ENCODE measurements at regions not wholly inside any gene's neighbourhood (a gene's known extent, or its start where the extent isn't known, plus 50 kb on each side); places are given as distances from the start of the nearest gene placed in this dataset.

DNA sequence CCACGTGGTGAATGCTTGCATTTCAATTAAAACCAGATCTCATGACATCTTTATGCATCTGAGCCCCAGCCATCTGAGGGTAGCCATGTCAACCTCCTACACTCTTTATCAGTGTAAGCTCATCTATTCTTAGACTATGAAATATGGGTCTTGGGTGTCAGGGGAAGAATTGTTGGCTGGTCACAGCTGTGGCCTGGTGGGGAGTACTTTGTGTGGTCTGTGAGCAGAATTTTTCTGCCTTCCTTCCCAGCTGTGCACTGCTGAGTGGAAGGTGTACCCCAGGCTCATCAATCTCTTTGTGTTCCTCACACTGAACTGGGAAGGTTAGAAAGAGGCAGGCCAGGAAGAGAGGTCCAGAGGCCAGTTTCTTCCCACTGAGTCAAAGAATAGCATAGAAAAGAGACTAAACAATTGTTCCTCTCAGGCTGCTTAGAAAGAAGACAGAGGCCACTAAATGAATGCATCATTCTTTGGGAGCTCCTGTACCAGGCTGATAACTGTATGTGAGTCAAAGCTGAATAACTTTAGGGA is 202.7 kb upstream of the RGMB start:
- H4K8ac ChIP-seq (ENCODE audit: low read depth, low read length): no peak overlapping the region
- H3K4ac ChIP-seq (ENCODE audit: low read depth, low read length): no peak overlapping the region
- H3K4me2 ChIP-seq (ENCODE audit: low read length): no peak overlapping the region
- no peak overlapping the region for H2BK120ac ChIP-seq (ENCODE audit: insufficient read depth, low read length, poor library complexity)
- no peaks in the 10 kb centered on the region for H3K4me1 ChIP-seq (ENCODE audit: control insufficient read depth in 1 of 2, insufficient read depth in 2 of 2, low read length in 2 of 2)
- H2BK12ac ChIP-seq (ENCODE audit: low read length): no peak overlapping the region
- no peak overlapping the region for H2BK5ac ChIP-seq (ENCODE audit: low read depth, low read length, poor library complexity)
- H3K9ac ChIP-seq (ENCODE audit: low read length): no peak overlapping the region
- H3K14ac ChIP-seq (ENCODE audit: low read length): no peak overlapping the region
- H3K79me2 ChIP-seq (ENCODE audit: control insufficient read depth, insufficient read depth, low read length, poor library complexity): no peaks in the 10 kb centered on the region
- no peaks in the 10 kb centered on the region for H3K36me3 ChIP-seq (ENCODE audit: control insufficient read depth in 1 of 2, insufficient read depth in 2 of 2, low read length in 2 of 2)
- H4K12ac ChIP-seq (ENCODE audit: low read depth, low read length): no peak overlapping the region
- H4K91ac ChIP-seq (ENCODE audit: low read depth, low read length): no peak overlapping the region
- no peak overlapping the region for H3K18ac ChIP-seq (ENCODE audit: low read length)
- H3K9me3 ChIP-seq (ENCODE audit: insufficient read depth, low read depth, low read length): no peaks in the 10 kb centered on the region
- H3K23ac ChIP-seq (ENCODE audit: low read length): no peak overlapping the region
- no CpG with 5 or more reads among the region's 1 CpG for WGBS (ENCODE audit: extremely low coverage, insufficient coverage, insufficient read length)
- no peaks in the 10 kb centered on the region for H3K79me1 ChIP-seq (ENCODE audit: low read length)
- no peaks in the 10 kb centered on the region for H3K27me3 ChIP-seq (ENCODE audit: insufficient read depth, low read length)
- no peak overlapping the region for H3K27ac ChIP-seq (ENCODE audit: low read depth, low read length)
- no peak overlapping the region for H3K4me3 ChIP-seq (ENCODE audit: low read depth, low read length)
- H2AK5ac ChIP-seq (ENCODE audit: low read length): no peak overlapping the region
- no peak for DNase-seq
- H2AFZ ChIP-seq (ENCODE audit: insufficient read depth, low read length, poor library complexity): no peak overlapping the region

DNA sequence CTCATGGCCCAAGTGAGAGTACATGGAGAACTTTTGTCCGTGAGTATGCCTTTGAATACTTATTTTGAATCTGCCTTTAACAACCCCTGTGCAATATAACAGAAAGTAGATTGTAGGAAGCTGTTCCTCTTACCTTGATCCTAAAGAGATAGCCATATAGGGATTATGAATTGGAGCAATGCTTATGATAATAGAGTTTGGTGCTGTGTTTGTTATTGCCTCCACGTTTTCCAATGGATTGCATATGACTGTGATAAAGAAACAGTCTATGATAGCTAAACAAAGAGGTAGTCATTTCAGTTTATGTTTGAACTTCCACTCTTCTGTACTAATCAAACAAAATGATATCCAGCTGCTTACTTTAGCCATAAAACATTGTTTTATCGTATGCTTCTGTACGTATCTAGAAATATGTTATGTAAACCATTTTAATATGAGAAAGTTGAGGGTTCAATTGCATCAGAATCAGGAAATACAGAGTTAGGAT is 199.6 kb upstream of the RGMB start:
- H2BK12ac ChIP-seq (ENCODE audit: low read length): no peak overlapping the region
- H3K4ac ChIP-seq (ENCODE audit: low read depth, low read length): no peak overlapping the region
- no peaks in the 10 kb centered on the region for H3K27me3 ChIP-seq (ENCODE audit: insufficient read depth, low read length)
- H4K91ac ChIP-seq (ENCODE audit: low read depth, low read length): no peak overlapping the region
- no CpG with 5 or more reads among the region's 4 CpGs for WGBS (ENCODE audit: extremely low coverage, insufficient coverage, insufficient read length)
- H3K79me1 ChIP-seq (ENCODE audit: low read length): no peaks in the 10 kb centered on the region
- H3K9me3 ChIP-seq (ENCODE audit: insufficient read depth, low read depth, low read length): no peaks in the 10 kb centered on the region
- no peak overlapping the region for H3K23ac ChIP-seq (ENCODE audit: low read length)
- no peak overlapping the region for H2BK5ac ChIP-seq (ENCODE audit: low read depth, low read length, poor library complexity)
- no peak overlapping the region for H4K8ac ChIP-seq (ENCODE audit: low read depth, low read length)
- DNase-seq: no peak
- no peak overlapping the region for H2AK5ac ChIP-seq (ENCODE audit: low read length)
- no peak overlapping the region for H2BK120ac ChIP-seq (ENCODE audit: insufficient read depth, low read length, poor library complexity)
- no peak overlapping the region for H3K4me3 ChIP-seq (ENCODE audit: low read depth, low read length)
- no peak overlapping the region for H3K27ac ChIP-seq (ENCODE audit: low read depth, low read length)
- H3K36me3 ChIP-seq (ENCODE audit: control insufficient read depth in 1 of 2, insufficient read depth in 2 of 2, low read length in 2 of 2): no peaks in the 10 kb centered on the region
- no peaks in the 10 kb centered on the region for H3K79me2 ChIP-seq (ENCODE audit: control insufficient read depth, insufficient read depth, low read length, poor library complexity)
- no peak overlapping the region for H2AFZ ChIP-seq (ENCODE audit: insufficient read depth, low read length, poor library complexity)
- H3K4me1 ChIP-seq (ENCODE audit: control insufficient read depth in 1 of 2, insufficient read depth in 2 of 2, low read length in 2 of 2): no peaks in the 10 kb centered on the region
- H4K12ac ChIP-seq (ENCODE audit: low read depth, low read length): no peak overlapping the region
- no peak overlapping the region for H3K9ac ChIP-seq (ENCODE audit: low read length)
- no peak overlapping the region for H3K4me2 ChIP-seq (ENCODE audit: low read length)
- no peak overlapping the region for H3K18ac ChIP-seq (ENCODE audit: low read length)
- no peak overlapping the region for H3K14ac ChIP-seq (ENCODE audit: low read length)

DNA sequence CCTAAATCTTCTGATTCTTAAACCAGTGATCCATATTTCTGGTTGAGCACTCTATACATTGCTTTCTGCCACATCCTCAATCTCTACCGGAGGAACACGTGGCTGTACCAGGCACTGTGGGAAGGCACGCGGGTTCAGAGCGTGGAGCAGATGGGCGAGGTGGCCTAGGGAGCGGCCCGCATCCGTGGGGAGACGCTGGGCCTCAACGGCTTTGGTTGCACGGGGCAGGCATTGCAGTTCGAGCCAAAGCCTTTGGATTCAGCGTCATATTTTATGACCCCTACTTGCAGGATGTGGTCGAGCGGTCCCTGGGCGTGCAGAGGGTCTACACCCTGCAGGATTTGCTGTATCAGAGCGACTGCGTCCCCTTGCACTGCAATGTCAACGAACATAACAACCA is 197.2 kb upstream of the RGMB start:
- DNase-seq: no peak
- Histone ChIP-seq H3K27ac (ENCODE audit: low read depth, low read length) (no peak overlapping the region), H3K9me3 (ENCODE audit: insufficient read depth, low read depth, low read length) (no peaks in the 10 kb centered on the region), H3K9ac (ENCODE audit: low read length) (no peak overlapping the region), H3K36me3 (ENCODE audit: control insufficient read depth in 1 of 2, insufficient read depth in 2 of 2, low read length in 2 of 2) (no peaks in the 10 kb centered on the region), H3K4ac (ENCODE audit: low read depth, low read length) (no peak overlapping the region), H3K4me1 (ENCODE audit: control insufficient read depth in 1 of 2, insufficient read depth in 2 of 2, low read length in 2 of 2) (no peaks in the 10 kb centered on the region), H2AFZ (ENCODE audit: insufficient read depth, low read length, poor library complexity) (no peak overlapping the region), H4K12ac (ENCODE audit: low read depth, low read length) (no peak overlapping the region), H3K27me3 (ENCODE audit: insufficient read depth, low read length) (no peaks in the 10 kb centered on the region), H2BK12ac (ENCODE audit: low read length) (no peak overlapping the region), H2BK120ac (ENCODE audit: insufficient read depth, low read length, poor library complexity) (no peak overlapping the region), H3K14ac (ENCODE audit: low read length) (no peak overlapping the region), H3K79me1 (ENCODE audit: low read length) (no peaks in the 10 kb centered on the region), H3K4me2 (ENCODE audit: low read length) (no peak overlapping the region), H3K79me2 (ENCODE audit: control insufficient read depth, insufficient read depth, low read length, poor library complexity) (no peaks in the 10 kb centered on the region), H3K4me3 (ENCODE audit: low read depth, low read length) (no peak overlapping the region), H3K23ac (ENCODE audit: low read length) (no peak overlapping the region), H2BK5ac (ENCODE audit: low read depth, low read length, poor library complexity) (no peak overlapping the region), H2AK5ac (ENCODE audit: low read length) (no peak overlapping the region), H4K8ac (ENCODE audit: low read depth, low read length) (no peak overlapping the region), H3K18ac (ENCODE audit: low read length) (no peak overlapping the region), H4K91ac (ENCODE audit: low read depth, low read length) (no peak overlapping the region)
- no CpG with 5 or more reads among the region's 20 CpGs for WGBS (ENCODE audit: extremely low coverage, insufficient coverage, insufficient read length)

DNA sequence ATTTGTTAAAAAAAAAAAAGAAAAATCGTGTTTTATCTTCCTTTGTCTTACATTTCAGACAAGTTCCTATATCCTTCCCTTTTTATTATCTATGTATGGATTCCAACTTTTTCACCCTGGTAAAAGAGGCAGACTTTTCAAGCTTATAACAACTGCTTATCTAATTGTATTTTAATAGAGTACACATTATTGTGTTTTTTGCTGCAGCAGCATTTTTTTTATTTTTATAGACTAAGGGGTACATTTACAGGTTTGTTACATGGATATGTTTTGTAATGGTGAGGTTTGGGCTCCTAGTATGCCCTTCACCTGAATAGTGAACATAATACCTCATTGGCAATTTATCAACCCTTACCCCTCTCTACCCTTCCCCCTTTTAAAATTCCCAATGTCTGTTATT is 195.0 kb upstream of the RGMB start:
- no peak overlapping the region for H2BK5ac ChIP-seq (ENCODE audit: low read depth, low read length, poor library complexity)
- H2AFZ ChIP-seq (ENCODE audit: insufficient read depth, low read length, poor library complexity): no peak overlapping the region
- H3K18ac ChIP-seq (ENCODE audit: low read length): no peak overlapping the region
- no peak overlapping the region for H2AK5ac ChIP-seq (ENCODE audit: low read length)
- H3K79me2 ChIP-seq (ENCODE audit: control insufficient read depth, insufficient read depth, low read length, poor library complexity): no peaks in the 10 kb centered on the region
- H3K4me2 ChIP-seq (ENCODE audit: low read length): no peak overlapping the region
- no peak overlapping the region for H3K23ac ChIP-seq (ENCODE audit: low read length)
- no peak overlapping the region for H3K4me3 ChIP-seq (ENCODE audit: low read depth, low read length)
- no peaks in the 10 kb centered on the region for H3K9me3 ChIP-seq (ENCODE audit: insufficient read depth, low read depth, low read length)
- H4K12ac ChIP-seq (ENCODE audit: low read depth, low read length): no peak overlapping the region
- H3K27me3 ChIP-seq (ENCODE audit: insufficient read depth, low read length): no peaks in the 10 kb centered on the region
- no peak overlapping the region for H3K27ac ChIP-seq (ENCODE audit: low read depth, low read length)
- no peak overlapping the region for H4K8ac ChIP-seq (ENCODE audit: low read depth, low read length)
- no peak overlapping the region for H3K4ac ChIP-seq (ENCODE audit: low read depth, low read length)
- H3K14ac ChIP-seq (ENCODE audit: low read length): no peak overlapping the region
- H2BK120ac ChIP-seq (ENCODE audit: insufficient read depth, low read length, poor library complexity): no peak overlapping the region
- no peak overlapping the region for H3K9ac ChIP-seq (ENCODE audit: low read length)
- no peaks in the 10 kb centered on the region for H3K36me3 ChIP-seq (ENCODE audit: control insufficient read depth in 1 of 2, insufficient read depth in 2 of 2, low read length in 2 of 2)
- no peak overlapping the region for H4K91ac ChIP-seq (ENCODE audit: low read depth, low read length)
- DNase-seq: no peak
- no peaks in the 10 kb centered on the region for H3K4me1 ChIP-seq (ENCODE audit: control insufficient read depth in 1 of 2, insufficient read depth in 2 of 2, low read length in 2 of 2)
- H2BK12ac ChIP-seq (ENCODE audit: low read length): no peak overlapping the region
- no peaks in the 10 kb centered on the region for H3K79me1 ChIP-seq (ENCODE audit: low read length)
- WGBS (ENCODE audit: extremely low coverage, insufficient coverage, insufficient read length): no CpG with 5 or more reads among the region's 1 CpG
